ENCODE measurements at regions not wholly inside any gene's neighbourhood (a gene's known extent, or its start where the extent isn't known, plus 50 kb on each side); places are given as distances from the start of the nearest gene placed in this dataset.

- Histone ChIP-seq H3K27ac (ENCODE audit: low read depth in 1 of 2, low read length in 2 of 2) (no peak overlapping the region), H3K4me3 (ENCODE audit: low read depth in 1 of 3, low read length in 3 of 3) (no peak overlapping the region), H3K27me3 (ENCODE audit: control insufficient read depth in 4 of 4, insufficient read depth in 4 of 4, low read length in 3 of 4) (peaks cover 0 to 3% (median 0%) of the 10 kb centered on the region in 4 donors), H3K36me3 (ENCODE audit: control insufficient read depth in 4 of 4, insufficient read depth in 3 of 4, low read depth in 1 of 4, low read length in 3 of 4) (no peaks in the 10 kb centered on the region), H3K9ac (ENCODE audit: low read depth in 1 of 2, low read length in 2 of 2) (no peak overlapping the region), H3K9me3 (ENCODE audit: control insufficient read depth in 4 of 4, low read length in 3 of 4) (peaks cover 4 to 6% (median 5%) of the 10 kb centered on the region in 4 donors), H3K4me1 (ENCODE audit: control insufficient read depth in 4 of 4, insufficient read depth in 4 of 4, low read length in 3 of 4) (no peaks in the 10 kb centered on the region)
- no peak for DNase-seq (ENCODE audit: low spot score)
- TF ChIP-seq JUND (IDR thresholded peaks at IDR 0.05) = no peak
- TF ChIP-seq HNF4A (conservative IDR thresholded peaks at IDR 0.05) = no peak
- no peak for TF ChIP-seq RAD21 (IDR thresholded peaks at IDR 0.05)
- no peak for TF ChIP-seq NR2F2 (IDR thresholded peaks at IDR 0.05)
- no peak for TF ChIP-seq EGR1 (IDR thresholded peaks at IDR 0.05; ENCODE audit: low read depth in 2 of 2)
- TF ChIP-seq FOXA1 (IDR thresholded peaks at IDR 0.05) = no peak
- no peak for TF ChIP-seq TAF1 (conservative IDR thresholded peaks at IDR 0.05)
- 85% methylated on average over 5 of the region's 5 CpGs for WGBS
Observed at GRCh38 chr17:5815396-5815795, 231.1 kb upstream of the NLRP1 start.

GRCh38 chr17:5816491-5817070 is 232.3 kb upstream of the NLRP1 start:
- Histone ChIP-seq H3K27me3 (ENCODE audit: control insufficient read depth in 4 of 4, insufficient read depth in 4 of 4, low read length in 3 of 4) (no peaks in the 10 kb centered on the region), H3K36me3 (ENCODE audit: control insufficient read depth in 4 of 4, insufficient read depth in 3 of 4, low read depth in 1 of 4, low read length in 3 of 4) (no peaks in the 10 kb centered on the region), H3K4me1 (ENCODE audit: control insufficient read depth in 4 of 4, insufficient read depth in 4 of 4, low read length in 3 of 4) (no peaks in the 10 kb centered on the region), H3K4me3 (ENCODE audit: low read depth in 1 of 3, low read length in 3 of 3) (no peak overlapping the region), H3K9me3 (ENCODE audit: control insufficient read depth in 4 of 4, low read length in 3 of 4) (no peaks in the 10 kb centered on the region), H3K9ac (ENCODE audit: low read depth in 1 of 2, low read length in 2 of 2) (no peak overlapping the region), H3K27ac (ENCODE audit: low read depth in 1 of 2, low read length in 2 of 2) (no peak overlapping the region)
- no peak for TF ChIP-seq HNF4A (conservative IDR thresholded peaks at IDR 0.05)
- no peak for TF ChIP-seq REST (IDR thresholded peaks at IDR 0.05)
- TF ChIP-seq FOXA2 (IDR thresholded peaks at IDR 0.05) = no peak
- TF ChIP-seq ZBTB33 (IDR thresholded peaks at IDR 0.05) = no peak
- no peak for TF ChIP-seq ATF3 (IDR thresholded peaks at IDR 0.05)
- TF ChIP-seq HNF4G (IDR thresholded peaks at IDR 0.05) = no peak
- no peak for TF ChIP-seq GABPA (IDR thresholded peaks at IDR 0.05 in 1 of 2, conservative IDR thresholded peaks at IDR 0.05 in 1 of 2)
- TF ChIP-seq TAF1 (conservative IDR thresholded peaks at IDR 0.05) = no peak
- TF ChIP-seq CTCF (IDR thresholded peaks at IDR 0.05; ENCODE audit: low read depth, low read length, missing input control) = no peak
- no peak for TF ChIP-seq NR2F2 (IDR thresholded peaks at IDR 0.05)
- no peak for TF ChIP-seq RXRA (IDR thresholded peaks at IDR 0.05)
- TF ChIP-seq FOXA1 (IDR thresholded peaks at IDR 0.05) = no peak
- no peak for TF ChIP-seq EGR1 (IDR thresholded peaks at IDR 0.05; ENCODE audit: low read depth in 2 of 2)
- TF ChIP-seq SP1 (IDR thresholded peaks at IDR 0.05) = no peak
- TF ChIP-seq RAD21 (IDR thresholded peaks at IDR 0.05) = no peak
- TF ChIP-seq YY1 (IDR thresholded peaks at IDR 0.05) = no peak
- TF ChIP-seq JUND (IDR thresholded peaks at IDR 0.05) = no peak
- TF ChIP-seq MAX (IDR thresholded peaks at IDR 0.05) = no peak
- DNase-seq (ENCODE audit: low spot score) = no peak
- WGBS = 67% methylated on average over 8 of the region's 8 CpGs
